K562 (cell line): ENCODE measurements at regions not wholly inside any gene's neighbourhood (a gene's known extent, or its start where the extent isn't known, plus 50 kb on each side); places are given as distances from the start of the nearest gene placed in this dataset.

Experiments used
- CBX5 ChIP-seq: IDR thresholded peaks from 2 replicates; pipeline ENCODE4 v1.6.1; 2014; ENCODE audit warnings: low read depth, borderline replicate concordance
- KLF6 ChIP-seq: fragments of 250-450 bp; sonication (Bioruptor Pico); IDR thresholded peaks from 2 replicates; pipeline ENCODE4 v1.4.0; 2020; ENCODE audit warnings: mild to moderate bottlenecking, moderate library complexity, borderline replicate concordance
- POLR2G ChIP-seq: fragments of 200-400 bp; formaldehyde crosslinking; IDR thresholded peaks from 2 replicates; pipeline ENCODE4 v1.6.1; 2017; ENCODE audit warnings: low read depth, mild to moderate bottlenecking, antibody characterized with exemption, low read length, moderate library complexity
- RREB1 ChIP-seq: fragments of 250-450 bp; sonication (Bioruptor Pico); IDR thresholded peaks from 2 replicates; pipeline ENCODE4 v1.4.0; 2020
- SMAD1 ChIP-seq: fragments of 150-350 bp; IDR thresholded peaks from 2 replicates; pipeline ENCODE4 v1.6.1; 2014; ENCODE audit warnings: low read length, low read depth; ENCODE audit not compliant: partially characterized antibody
- SOX6 ChIP-seq: fragments of 450-650 bp; IDR thresholded peaks from 2 replicates; pipeline ENCODE4 v1.6.1; 2014; ENCODE audit warnings: mild to moderate bottlenecking
- THRA ChIP-seq: fragments of 450-650 bp; IDR thresholded peaks from 2 replicates; pipeline ENCODE4 v1.6.1; 2017; ENCODE audit warnings: mild to moderate bottlenecking, moderate library complexity
- UBTF ChIP-seq, 2 experiments: IDR thresholded peaks; 2 replicates each; pipeline ENCODE4 v1.6.1; 2012; ENCODE audit warnings: improper control_type of control experiment in 2 of 2, low read depth in 2 of 2, low read length in 2 of 2, borderline replicate concordance in 1 of 2

DNA sequence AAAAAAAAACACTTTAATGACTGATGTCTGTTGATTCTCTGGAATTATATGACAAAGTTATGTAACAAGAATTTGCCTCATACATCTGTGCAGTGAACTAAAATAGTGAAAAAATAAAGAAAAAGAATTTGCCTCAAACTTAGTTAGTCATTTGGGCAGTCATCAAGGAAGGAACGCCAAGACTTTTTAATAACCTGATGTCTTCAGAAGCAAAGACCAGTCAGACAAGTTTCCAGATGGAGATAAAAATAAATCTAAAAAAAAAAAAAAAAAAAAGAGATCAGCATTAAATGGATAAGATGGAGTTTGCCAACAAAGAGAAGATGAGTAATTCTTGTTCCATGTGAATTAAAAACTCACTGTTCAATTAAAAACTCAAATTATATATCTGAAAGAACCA is 52.3 kb upstream of the JMY start (continued):
- TF ChIP-seq UBTF (IDR thresholded peaks at IDR 0.05; ENCODE audit: borderline replicate concordance in 1 of 2, low read depth in 2 of 2, low read length in 2 of 2) = no peak
- TF ChIP-seq KLF6 (CRISPR knock-in tag) = no peak
- no peak for TF ChIP-seq THRA
- TF ChIP-seq CBX5 = no peak
- TF ChIP-seq SOX6 = no peak
- no peak for TF ChIP-seq SMAD1
- TF ChIP-seq POLR2G = no peak
- TF ChIP-seq RREB1 (CRISPR knock-in tag) = no peak
